ENCODE measurements at regions not wholly inside any gene's neighbourhood (a gene's known extent, or its start where the extent isn't known, plus 50 kb on each side); places are given as distances from the start of the nearest gene placed in this dataset.

DNA sequence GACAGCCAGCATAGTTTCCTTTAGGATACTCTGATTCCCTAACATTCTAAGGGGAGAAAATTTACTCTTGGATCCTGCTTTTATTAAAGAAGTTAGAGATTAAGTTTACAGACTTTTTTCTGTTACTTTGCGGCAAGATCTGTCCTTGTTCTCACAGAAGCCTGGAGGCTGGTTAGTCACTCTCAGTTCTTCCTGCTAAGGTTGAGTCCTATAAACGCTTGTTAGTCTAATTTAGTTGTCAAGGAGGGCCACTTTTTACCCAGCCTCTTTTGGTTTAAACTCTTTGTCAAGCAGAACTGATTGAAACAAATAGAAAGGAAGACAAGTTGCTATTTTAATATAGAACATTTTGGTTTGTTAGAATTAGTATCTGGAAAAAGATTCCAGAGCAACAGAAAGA is 89.7 kb downstream of the C21orf91 start:
- TF ChIP-seq, protein P1, sequence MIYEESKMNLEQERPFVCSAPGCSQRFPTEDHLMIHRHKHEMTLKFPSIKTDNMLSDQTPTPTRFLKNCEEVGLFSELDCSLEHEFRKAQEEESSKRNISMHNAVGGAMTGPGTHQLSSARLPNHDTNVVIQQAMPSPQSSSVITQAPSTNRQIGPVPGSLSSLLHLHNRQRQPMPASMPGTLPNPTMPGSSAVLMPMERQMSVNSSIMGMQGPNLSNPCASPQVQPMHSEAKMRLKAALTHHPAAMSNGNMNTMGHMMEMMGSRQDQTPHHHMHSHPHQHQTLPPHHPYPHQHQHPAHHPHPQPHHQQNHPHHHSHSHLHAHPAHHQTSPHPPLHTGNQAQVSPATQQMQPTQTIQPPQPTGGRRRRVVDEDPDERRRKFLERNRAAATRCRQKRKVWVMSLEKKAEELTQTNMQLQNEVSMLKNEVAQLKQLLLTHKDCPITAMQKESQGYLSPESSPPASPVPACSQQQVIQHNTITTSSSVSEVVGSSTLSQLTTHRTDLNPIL (CRISPR knock-in tag; IDR thresholded peaks at IDR 0.05; ENCODE audit: low read depth), result no peak
- TF ChIP-seq, protein P2, sequence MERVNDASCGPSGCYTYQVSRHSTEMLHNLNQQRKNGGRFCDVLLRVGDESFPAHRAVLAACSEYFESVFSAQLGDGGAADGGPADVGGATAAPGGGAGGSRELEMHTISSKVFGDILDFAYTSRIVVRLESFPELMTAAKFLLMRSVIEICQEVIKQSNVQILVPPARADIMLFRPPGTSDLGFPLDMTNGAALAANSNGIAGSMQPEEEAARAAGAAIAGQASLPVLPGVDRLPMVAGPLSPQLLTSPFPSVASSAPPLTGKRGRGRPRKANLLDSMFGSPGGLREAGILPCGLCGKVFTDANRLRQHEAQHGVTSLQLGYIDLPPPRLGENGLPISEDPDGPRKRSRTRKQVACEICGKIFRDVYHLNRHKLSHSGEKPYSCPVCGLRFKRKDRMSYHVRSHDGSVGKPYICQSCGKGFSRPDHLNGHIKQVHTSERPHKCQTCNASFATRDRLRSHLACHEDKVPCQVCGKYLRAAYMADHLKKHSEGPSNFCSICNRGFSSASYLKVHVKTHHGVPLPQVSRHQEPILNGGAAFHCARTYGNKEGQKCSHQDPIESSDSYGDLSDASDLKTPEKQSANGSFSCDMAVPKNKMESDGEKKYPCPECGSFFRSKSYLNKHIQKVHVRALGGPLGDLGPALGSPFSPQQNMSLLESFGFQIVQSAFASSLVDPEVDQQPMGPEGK (CRISPR knock-in tag; IDR thresholded peaks at IDR 0.05; ENCODE audit: borderline replicate concordance), result no peak
- TF ChIP-seq, protein P3, sequence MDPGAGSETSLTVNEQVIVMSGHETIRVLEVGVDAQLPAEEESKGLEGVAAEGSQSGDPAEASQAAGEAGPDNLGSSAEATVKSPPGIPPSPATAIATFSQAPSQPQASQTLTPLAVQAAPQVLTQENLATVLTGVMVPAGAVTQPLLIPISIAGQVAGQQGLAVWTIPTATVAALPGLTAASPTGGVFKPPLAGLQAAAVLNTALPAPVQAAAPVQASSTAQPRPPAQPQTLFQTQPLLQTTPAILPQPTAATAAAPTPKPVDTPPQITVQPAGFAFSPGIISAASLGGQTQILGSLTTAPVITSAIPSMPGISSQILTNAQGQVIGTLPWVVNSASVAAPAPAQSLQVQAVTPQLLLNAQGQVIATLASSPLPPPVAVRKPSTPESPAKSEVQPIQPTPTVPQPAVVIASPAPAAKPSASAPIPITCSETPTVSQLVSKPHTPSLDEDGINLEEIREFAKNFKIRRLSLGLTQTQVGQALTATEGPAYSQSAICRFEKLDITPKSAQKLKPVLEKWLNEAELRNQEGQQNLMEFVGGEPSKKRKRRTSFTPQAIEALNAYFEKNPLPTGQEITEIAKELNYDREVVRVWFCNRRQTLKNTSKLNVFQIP (CRISPR knock-in tag; IDR thresholded peaks at IDR 0.05; ENCODE audit: borderline replicate concordance, low read depth), result no peak
- TF ChIP-seq ZFP30 (CRISPR knock-in tag; IDR thresholded peaks at IDR 0.05), result no peak
